Spleen (tissue), 11 donors: ENCODE measurements at regions not wholly inside any gene's neighbourhood (a gene's known extent, or its start where the extent isn't known, plus 50 kb on each side); places are given as distances from the start of the nearest gene placed in this dataset.

Experiments
- DNase-seq: peaks from one replicate; pipeline ENCODE4 v3.0.0-alpha.2; 2020
- H3K27ac ChIP-seq, 8 donors: fragments of 200-600 bp; sonication (generic) in 7 of 8; 1 replicate in 4 of 8; 2 replicates in 4 of 8; pipeline versions ENCODE4 v1.5.0 to v1.8.0; 2016 to 2021; ENCODE audit warnings: inconsistent platforms in 4 of 8, mild to moderate bottlenecking in 4 of 8, moderate library complexity in 1 of 8
- H3K27me3 ChIP-seq, 7 donors: fragments of 200-600 bp; sonication (generic) in 6 of 7; replicated peaks in 1 of 7; 1 replicate in 4 of 7; 2 replicates in 3 of 7; pipeline versions ENCODE4 v1.5.0 to v1.8.0; 2016 to 2021; ENCODE audit warnings: inconsistent platforms in 3 of 7, mild to moderate bottlenecking in 1 of 7
- H3K36me3 ChIP-seq, 6 donors: fragments of 200-600 bp; sonication (generic) in 5 of 6; 1 replicate in 4 of 6; 2 replicates in 2 of 6; pipeline versions ENCODE4 v1.5.0 to v1.8.0; 2016 to 2021; ENCODE audit warnings: inconsistent platforms in 2 of 6
- H3K4me1 ChIP-seq, 6 donors: fragments of 200-600 bp; sonication (generic) in 5 of 6; 1 replicate in 3 of 6; 2 replicates in 3 of 6; pipeline versions ENCODE4 v1.5.0 to v1.8.0; 2016 to 2021; ENCODE audit warnings: inconsistent platforms in 3 of 6
- H3K4me3 ChIP-seq, 8 donors: fragments of 200-600 bp; sonication (generic) in 7 of 8; 1 replicate in 4 of 8; 2 replicates in 4 of 8; pipeline versions ENCODE4 v1.5.0 to v1.8.0; 2016 to 2021; ENCODE audit warnings: inconsistent platforms in 4 of 8, mild to moderate bottlenecking in 4 of 8, moderate library complexity in 2 of 8
- H3K9me3 ChIP-seq, 8 donors: fragments of 200-600 bp; sonication (generic) in 7 of 8; 1 replicate in 4 of 8; 2 replicates in 4 of 8; pipeline versions ENCODE4 v1.5.0 to v1.8.0; 2016 to 2021; ENCODE audit warnings: inconsistent platforms in 4 of 8
- POLR2A ChIP-seq, 3 donors: fragments of 450-650 bp; IDR thresholded peaks; one replicate each; pipeline ENCODE4 v1.5.1; 2017; ENCODE audit warnings: antibody characterized with exemption in 3 of 3, mild to moderate bottlenecking in 1 of 3
- POLR2AphosphoS5 ChIP-seq, 3 donors: sonication (generic); formaldehyde crosslinking; IDR thresholded peaks; one replicate each; pipeline ENCODE4 v1.5.1; 2017; ENCODE audit warnings: antibody characterized with exemption in 3 of 3
- WGBS, 5 donors: extraction: QIAGEN DNeasy Blood & Tissue Kit in 3 of 5; methylation state at CpG; one replicate each; pipeline versions ENCODE4 v1.1.5 to v1.1.7; 2013 to 2018; 5-methylcytosine and 5-hydroxymethylcytosine counted together
- intact Hi-C: fragments of 100-400 bp; cut with DNase I; formaldehyde crosslinking; loops from one replicate; pipeline ENCODE4 v1.15.0; 2023; ENCODE audit warnings: low total_unique reads
- TF ChIP-seq, protein P1 (sequence below), 11 experiments: fragments of 200-600 bp in 7 of 11; fragments of 450-650 bp in 4 of 11; sonication (generic) in 4 of 11; IDR thresholded peaks in 8 of 11; conservative IDR thresholded peaks in 3 of 11; 1 replicate in 7 of 11; 2 replicates in 4 of 11; pipeline versions ENCODE4 v1.4.0 to v1.8.0; 2016 to 2021; ENCODE audit warnings: antibody characterized with exemption in 11 of 11, inconsistent platforms in 4 of 11, mild to moderate bottlenecking in 1 of 11
- donor health status: healthy with polysubstance abuse.
- donor health status: DM: no; HTN: no; CAD: no; lungs with moderate emphysema.
- donor health status: DM: no; HTN: no; CAD: no.
- donor health status: Bipolar disorder and iron deficiency.
- donor health status: healthy.
- donor health status: DM: no; HTN: no; CAD: no.
- donor health status: DM: yes; HTN: yes; CAD: no.

GRCh38 chr1:4530166-4530785 is 124.1 kb upstream of the AJAP1 start:
- Histone ChIP-seq H3K4me3 (no peak overlapping the region), H3K4me1 (no peaks in the 10 kb centered on the region), H3K27me3 (peaks cover 0 to 55% (median 3%) of the 10 kb centered on the region in 7 donors), H3K36me3 (no peaks in the 10 kb centered on the region), H3K9me3 (no peaks in the 10 kb centered on the region), H3K27ac (no peak overlapping the region)
- TF ChIP-seq POLR2AphosphoS5 (IDR thresholded peaks at IDR 0.05) (no peak), POLR2A (IDR thresholded peaks at IDR 0.05) (no peak)
- TF ChIP-seq, protein P1, sequence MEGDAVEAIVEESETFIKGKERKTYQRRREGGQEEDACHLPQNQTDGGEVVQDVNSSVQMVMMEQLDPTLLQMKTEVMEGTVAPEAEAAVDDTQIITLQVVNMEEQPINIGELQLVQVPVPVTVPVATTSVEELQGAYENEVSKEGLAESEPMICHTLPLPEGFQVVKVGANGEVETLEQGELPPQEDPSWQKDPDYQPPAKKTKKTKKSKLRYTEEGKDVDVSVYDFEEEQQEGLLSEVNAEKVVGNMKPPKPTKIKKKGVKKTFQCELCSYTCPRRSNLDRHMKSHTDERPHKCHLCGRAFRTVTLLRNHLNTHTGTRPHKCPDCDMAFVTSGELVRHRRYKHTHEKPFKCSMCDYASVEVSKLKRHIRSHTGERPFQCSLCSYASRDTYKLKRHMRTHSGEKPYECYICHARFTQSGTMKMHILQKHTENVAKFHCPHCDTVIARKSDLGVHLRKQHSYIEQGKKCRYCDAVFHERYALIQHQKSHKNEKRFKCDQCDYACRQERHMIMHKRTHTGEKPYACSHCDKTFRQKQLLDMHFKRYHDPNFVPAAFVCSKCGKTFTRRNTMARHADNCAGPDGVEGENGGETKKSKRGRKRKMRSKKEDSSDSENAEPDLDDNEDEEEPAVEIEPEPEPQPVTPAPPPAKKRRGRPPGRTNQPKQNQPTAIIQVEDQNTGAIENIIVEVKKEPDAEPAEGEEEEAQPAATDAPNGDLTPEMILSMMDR (IDR thresholded peaks at IDR 0.05 in 8 of 11, conservative IDR thresholded peaks at IDR 0.05 in 3 of 11), result no peak
- intact Hi-C loops, result no loop called here
- 77 to 84% (median 83%) methylated on average over 9 of the region's 9 CpGs for WGBS, 5 donors
- no peak for DNase-seq

GRCh38 chr1:4531842-4532241 is 122.6 kb upstream of the AJAP1 start:
- Histone ChIP-seq H3K27ac (no peak overlapping the region), H3K36me3 (no peaks in the 10 kb centered on the region), H3K4me3 (no peak overlapping the region), H3K27me3 (peaks cover 0 to 48% (median 3%) of the 10 kb centered on the region in 7 donors), H3K4me1 (no peaks in the 10 kb centered on the region), H3K9me3 (peaks cover 0 to 9% (median 0%) of the 10 kb centered on the region in 8 donors)
- WGBS, 5 donors, result 66 to 81% (median 69%) methylated on average over 5 of the region's 5 CpGs
- no peak for DNase-seq
- TF ChIP-seq, protein P1 (IDR thresholded peaks at IDR 0.05 in 8 of 11, conservative IDR thresholded peaks at IDR 0.05 in 3 of 11), result no peak
- TF ChIP-seq POLR2AphosphoS5 (IDR thresholded peaks at IDR 0.05), result no peak
- TF ChIP-seq POLR2A (IDR thresholded peaks at IDR 0.05), result no peak
- intact Hi-C loops, result no loop called here

GRCh38 chr1:4532656-4533055 is 121.8 kb upstream of the AJAP1 start:
- H3K27ac ChIP-seq, result no peak overlapping the region
- H3K4me1 ChIP-seq, result no peaks in the 10 kb centered on the region
- peaks cover 0 to 9% (median 0%) of the 10 kb centered on the region in 8 donors for H3K9me3 ChIP-seq
- no peak for TF ChIP-seq POLR2A (IDR thresholded peaks at IDR 0.05)
- TF ChIP-seq, protein P1 (IDR thresholded peaks at IDR 0.05 in 8 of 11, conservative IDR thresholded peaks at IDR 0.05 in 3 of 11), result no peak
- no peak for TF ChIP-seq POLR2AphosphoS5 (IDR thresholded peaks at IDR 0.05)
- DNase-seq, result no peak
- H3K27me3 ChIP-seq, result peaks cover 0 to 40% (median 3%) of the 10 kb centered on the region in 7 donors
- WGBS, 5 donors, result 93 to 98% (median 95%) methylated on average over 4 of the region's 4 CpGs
- intact Hi-C loops, result no loop called here
- no peak overlapping the region for H3K4me3 ChIP-seq
- no peaks in the 10 kb centered on the region for H3K36me3 ChIP-seq

DNA sequence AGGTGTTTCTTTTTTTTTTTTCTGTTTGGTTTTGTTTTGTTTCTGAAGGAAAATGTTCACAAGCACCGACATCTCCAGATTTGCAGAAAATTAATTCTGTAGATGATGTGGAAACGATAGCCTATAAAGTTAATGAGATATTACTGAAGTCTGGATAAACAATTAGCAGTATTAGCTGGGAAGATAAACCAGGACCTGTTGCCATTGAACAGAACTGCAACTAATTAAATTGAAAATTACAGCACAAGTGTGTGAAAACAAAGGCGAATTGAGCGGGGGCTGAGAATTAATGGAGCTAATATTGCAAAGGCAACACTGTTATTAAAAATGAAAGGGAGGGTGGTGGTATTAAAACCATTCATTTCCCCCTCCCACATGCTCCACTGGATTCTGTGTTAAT is 107.5 kb upstream of the AJAP1 start:
- Histone ChIP-seq H3K4me3 (no peak overlapping the region), H3K9me3 (peaks cover 0 to 14% (median 10%) of the 10 kb centered on the region in 8 donors), H3K27ac (no peak overlapping the region), H3K36me3 (no peaks in the 10 kb centered on the region), H3K27me3 (peaks cover 0 to 24% (median 0%) of the 10 kb centered on the region in 7 donors), H3K4me1 (no peaks in the 10 kb centered on the region)
- 85 to 93% (median 90%) methylated on average over 4 of the region's 4 CpGs for WGBS, 5 donors
- DNase-seq, result no peak
- TF ChIP-seq POLR2AphosphoS5 (IDR thresholded peaks at IDR 0.05), result no peak
- no peak for TF ChIP-seq POLR2A (IDR thresholded peaks at IDR 0.05)
- TF ChIP-seq, protein P1 (IDR thresholded peaks at IDR 0.05 in 8 of 11, conservative IDR thresholded peaks at IDR 0.05 in 3 of 11), result no peak
- intact Hi-C loops, result no loop called here
